Dendritic cell treated with granulocyte-macrophage colony-stimulating factor and Interleukin-4, amounts not matched to agents 40 ng/mL and 50 ng/mL, for 4 days (primary cell): ENCODE measurements at regions not wholly inside any gene's neighbourhood (a gene's known extent, or its start where the extent isn't known, plus 50 kb on each side); places are given as distances from the start of the nearest gene placed in this dataset.

Experiments
- H3K27ac Mint-ChIP-seq: one replicate; pipeline ENCODE4 v1.8.0; 2022; ENCODE audit warnings: mild to moderate bottlenecking, mixed read lengths
- H3K27me3 Mint-ChIP-seq: one replicate; pipeline ENCODE4 v1.8.0; 2022; ENCODE audit warnings: mild to moderate bottlenecking, mixed read lengths
- H3K36me3 Mint-ChIP-seq: one replicate; pipeline ENCODE4 v1.8.0; 2022; ENCODE audit warnings: low read depth, mixed read lengths
- H3K4me1 Mint-ChIP-seq: one replicate; pipeline ENCODE4 v1.8.0; 2022; ENCODE audit warnings: low read depth, mixed read lengths
- H3K4me3 Mint-ChIP-seq: one replicate; pipeline ENCODE4 v1.8.0; 2022; ENCODE audit warnings: mild to moderate bottlenecking, moderate library complexity, mixed read lengths
- H3K9me3 Mint-ChIP-seq: one replicate; pipeline ENCODE4 v1.8.0; 2022; ENCODE audit warnings: mixed read lengths
- intact Hi-C: fragments of 100-400 bp; cut with micrococcal nuclease; formaldehyde crosslinking; loops from one replicate; pipeline ENCODE4 v1.15.0; 2022

- no peaks in the 10 kb centered on the region for H3K36me3 Mint-ChIP-seq
- no peak overlapping the region for H3K27ac Mint-ChIP-seq
- intact Hi-C loops, result no loop called here
- H3K4me1 Mint-ChIP-seq, result no peaks in the 10 kb centered on the region
- no peaks in the 10 kb centered on the region for H3K9me3 Mint-ChIP-seq
- no peak overlapping the region for H3K4me3 Mint-ChIP-seq
- H3K27me3 Mint-ChIP-seq, result no peaks in the 10 kb centered on the region
These were observed 135.4 kb upstream of the RGMB start for GRCh38 chr5:98638111-98638510.

- H3K4me3 Mint-ChIP-seq, result no peak overlapping the region
- H3K27me3 Mint-ChIP-seq, result no peaks in the 10 kb centered on the region
- H3K9me3 Mint-ChIP-seq, result no peaks in the 10 kb centered on the region
- H3K4me1 Mint-ChIP-seq, result no peaks in the 10 kb centered on the region
- intact Hi-C loops, result no loop called here
- no peaks in the 10 kb centered on the region for H3K36me3 Mint-ChIP-seq
- no peak overlapping the region for H3K27ac Mint-ChIP-seq
These were observed 134.8 kb upstream of the RGMB start for GRCh38 chr5:98638701-98639100.

- no peaks in the 10 kb centered on the region for H3K36me3 Mint-ChIP-seq
These were observed 134.2 kb upstream of the RGMB start for GRCh38 chr5:98639274-98639673.

GRCh38 chr5:98641671-98642070, 131.8 kb upstream of the RGMB start:
- no peak overlapping the region for H3K4me3 Mint-ChIP-seq
- H3K36me3 Mint-ChIP-seq, result no peaks in the 10 kb centered on the region
- intact Hi-C loops, result no loop called here
- no peaks in the 10 kb centered on the region for H3K4me1 Mint-ChIP-seq
- H3K27me3 Mint-ChIP-seq, result no peaks in the 10 kb centered on the region
- no peaks in the 10 kb centered on the region for H3K9me3 Mint-ChIP-seq
- H3K27ac Mint-ChIP-seq, result no peak overlapping the region

More at GRCh38 chr5:98639274-98639673, 134.2 kb upstream of the RGMB start:
- Mint-ChIP-seq H3K27me3 (no peaks in the 10 kb centered on the region), H3K4me3 (no peak overlapping the region), H3K4me1 (no peaks in the 10 kb centered on the region), H3K9me3 (no peaks in the 10 kb centered on the region), H3K27ac (no peak overlapping the region)
- intact Hi-C loops, result no loop called here

GRCh38 chr5:98643569-98643968, 129.9 kb upstream of the RGMB start:
- no peak overlapping the region for H3K4me3 Mint-ChIP-seq
- intact Hi-C loops, result no loop called here
- H3K36me3 Mint-ChIP-seq, result no peaks in the 10 kb centered on the region

GRCh38 chr5:98651715-98652114, 121.7 kb upstream of the RGMB start:
- intact Hi-C loops, result no loop called here
- Mint-ChIP-seq H3K4me1 (no peaks in the 10 kb centered on the region), H3K36me3 (no peaks in the 10 kb centered on the region), H3K4me3 (no peak overlapping the region), H3K27ac (no peak overlapping the region), H3K9me3 (no peaks in the 10 kb centered on the region), H3K27me3 (no peaks in the 10 kb centered on the region)

More at GRCh38 chr5:98643569-98643968, 129.9 kb upstream of the RGMB start:
- Mint-ChIP-seq H3K4me1 (no peaks in the 10 kb centered on the region), H3K27me3 (no peaks in the 10 kb centered on the region), H3K9me3 (no peaks in the 10 kb centered on the region), H3K27ac (no peak overlapping the region)

GRCh38 chr5:98656125-98656795, 117.2 kb upstream of the RGMB start:
- Mint-ChIP-seq H3K4me3 (no peak overlapping the region), H3K4me1 (no peaks in the 10 kb centered on the region), H3K27ac (no peak overlapping the region), H3K36me3 (no peaks in the 10 kb centered on the region), H3K9me3 (no peaks in the 10 kb centered on the region), H3K27me3 (no peaks in the 10 kb centered on the region)
- intact Hi-C loops, result no loop called here

- H3K4me3 Mint-ChIP-seq, result no peak overlapping the region
- no peaks in the 10 kb centered on the region for H3K4me1 Mint-ChIP-seq
- intact Hi-C loops, result no loop called here
- H3K27ac Mint-ChIP-seq, result no peak overlapping the region
- H3K9me3 Mint-ChIP-seq, result no peaks in the 10 kb centered on the region
- H3K27me3 Mint-ChIP-seq, result no peaks in the 10 kb centered on the region
- H3K36me3 Mint-ChIP-seq, result no peaks in the 10 kb centered on the region
These were observed 116.7 kb upstream of the RGMB start for GRCh38 chr5:98656796-98657195.

GRCh38 chr5:98657559-98657958, 115.9 kb upstream of the RGMB start:
- intact Hi-C loops, result no loop called here
- Mint-ChIP-seq H3K4me1 (no peaks in the 10 kb centered on the region), H3K4me3 (no peak overlapping the region)

GRCh38 chr5:98663521-98663920, 109.9 kb upstream of the RGMB start:
- H3K27me3 Mint-ChIP-seq, result no peaks in the 10 kb centered on the region
- intact Hi-C loops, result no loop called here
- H3K9me3 Mint-ChIP-seq, result peaks cover 15% of the 10 kb centered on the region
- H3K27ac Mint-ChIP-seq, result no peak overlapping the region
- no peaks in the 10 kb centered on the region for H3K4me1 Mint-ChIP-seq
- no peak overlapping the region for H3K4me3 Mint-ChIP-seq
- H3K36me3 Mint-ChIP-seq, result no peaks in the 10 kb centered on the region

More at GRCh38 chr5:98657559-98657958, 115.9 kb upstream of the RGMB start:
- Mint-ChIP-seq H3K36me3 (no peaks in the 10 kb centered on the region), H3K27me3 (no peaks in the 10 kb centered on the region), H3K9me3 (no peaks in the 10 kb centered on the region), H3K27ac (no peak overlapping the region)

GRCh38 chr5:98664736-98665135, 108.7 kb upstream of the RGMB start:
- intact Hi-C loops, result no loop called here
- peaks cover 21% of the 10 kb centered on the region for H3K9me3 Mint-ChIP-seq

GRCh38 chr5:98679963-98680362, 93.5 kb upstream of the RGMB start:
- Mint-ChIP-seq H3K27me3 (no peaks in the 10 kb centered on the region), H3K4me3 (no peak overlapping the region), H3K36me3 (no peaks in the 10 kb centered on the region), H3K27ac (no peak overlapping the region), H3K4me1 (no peaks in the 10 kb centered on the region), H3K9me3 (no peaks in the 10 kb centered on the region)
- intact Hi-C loops, result no loop called here

More at GRCh38 chr5:98664736-98665135, 108.7 kb upstream of the RGMB start:
- no peak overlapping the region for H3K27ac Mint-ChIP-seq
- H3K4me3 Mint-ChIP-seq, result no peak overlapping the region
- H3K36me3 Mint-ChIP-seq, result no peaks in the 10 kb centered on the region
- no peaks in the 10 kb centered on the region for H3K27me3 Mint-ChIP-seq
- H3K4me1 Mint-ChIP-seq, result no peaks in the 10 kb centered on the region

- Mint-ChIP-seq H3K27me3 (no peaks in the 10 kb centered on the region), H3K4me3 (no peak overlapping the region), H3K4me1 (no peaks in the 10 kb centered on the region), H3K27ac (no peak overlapping the region), H3K9me3 (peaks cover 44% of the 10 kb centered on the region), H3K36me3 (no peaks in the 10 kb centered on the region)
- intact Hi-C loops, result no loop called here
These were observed 83.5 kb upstream of the RGMB start for GRCh38 chr5:98690002-98690401.

- intact Hi-C loops, result no loop called here
- H3K4me1 Mint-ChIP-seq, result no peaks in the 10 kb centered on the region
- no peaks in the 10 kb centered on the region for H3K36me3 Mint-ChIP-seq
- H3K9me3 Mint-ChIP-seq, result peaks cover 55% of the 10 kb centered on the region
- no peaks in the 10 kb centered on the region for H3K27me3 Mint-ChIP-seq
- H3K4me3 Mint-ChIP-seq, result no peak overlapping the region
- H3K27ac Mint-ChIP-seq, result no peak overlapping the region
These were observed 78.6 kb upstream of the RGMB start for GRCh38 chr5:98694902-98695301.

GRCh38 chr5:98698359-98698758, 75.1 kb upstream of the RGMB start:
- Mint-ChIP-seq H3K27ac (no peak overlapping the region), H3K27me3 (no peaks in the 10 kb centered on the region), H3K4me1 (no peaks in the 10 kb centered on the region), H3K4me3 (no peak overlapping the region), H3K9me3 (peaks cover 71% of the 10 kb centered on the region), H3K36me3 (no peaks in the 10 kb centered on the region)
- intact Hi-C loops, result no loop called here
